GM11168 (cell line): ENCODE measurements at regions not wholly inside any gene's neighbourhood (a gene's known extent, or its start where the extent isn't known, plus 50 kb on each side); places are given as distances from the start of the nearest gene placed in this dataset.
"Not testable (repeated sequence)": the region's sequence is repeated elsewhere in the genome, so short reads cannot be mapped to it uniquely, and the experiment has no call there.

Source experiments
- in situ Hi-C: fragments of 300-500 bp; cut with MboI; formaldehyde crosslinking; loops from one replicate; pipeline ENCODE4 v1.12.0; 2022; ENCODE audit warnings: low sequenced_read_pairs; ENCODE audit not compliant: unreplicated experiment

- in situ Hi-C loops: no loop called here
These were observed 650.1 kb upstream of the VRK2 start for GRCh38 chr2:57396355-57397098.

GRCh38 chr2:57397550-57398360, 648.9 kb upstream of the VRK2 start:
- in situ Hi-C loops: no loop called here

GRCh38 chr2:57399057-57399456, 647.5 kb upstream of the VRK2 start:
- in situ Hi-C loops: no loop called here

- in situ Hi-C loops: no loop called here
These were observed 644.5 kb upstream of the VRK2 start for GRCh38 chr2:57402096-57402495.

GRCh38 chr2:57402755-57403154, 643.9 kb upstream of the VRK2 start:
- in situ Hi-C loops: no loop called here

GRCh38 chr2:57407772-57408201, 638.8 kb upstream of the VRK2 start:
- in situ Hi-C loops: no loop called here

- in situ Hi-C loops: no loop called here
These were observed 638.0 kb upstream of the VRK2 start for GRCh38 chr2:57408587-57408986.

- in situ Hi-C loops: no loop called here
These were observed 629.6 kb upstream of the VRK2 start for GRCh38 chr2:57417007-57417406.

- in situ Hi-C loops: not testable (repeated sequence)
These were observed 627.7 kb upstream of the VRK2 start for GRCh38 chr2:57418859-57419346.

GRCh38 chr2:57429831-57430230, 616.8 kb upstream of the VRK2 start:
- in situ Hi-C loops: no loop called here

GRCh38 chr2:57432528-57432927, 614.1 kb upstream of the VRK2 start:
- in situ Hi-C loops: no loop called here

GRCh38 chr2:57434441-57434840, 612.2 kb upstream of the VRK2 start:
- in situ Hi-C loops: no loop called here

GRCh38 chr2:57434972-57435371, 611.6 kb upstream of the VRK2 start:
- in situ Hi-C loops: no loop called here

GRCh38 chr2:57437077-57437476, 609.5 kb upstream of the VRK2 start:
- in situ Hi-C loops: no loop called here

GRCh38 chr2:57440437-57440836, 606.2 kb upstream of the VRK2 start:
- in situ Hi-C loops: no loop called here

- in situ Hi-C loops: no loop called here
These were observed 603.5 kb upstream of the VRK2 start for GRCh38 chr2:57443086-57443485.

- in situ Hi-C loops: no loop called here
These were observed 602.6 kb upstream of the VRK2 start for GRCh38 chr2:57443973-57444521.

- in situ Hi-C loops: no loop called here
These were observed 601.7 kb upstream of the VRK2 start for GRCh38 chr2:57444752-57445430.

- in situ Hi-C loops: no loop called here
These were observed 597.8 kb upstream of the VRK2 start for GRCh38 chr2:57448816-57449215.

- in situ Hi-C loops: no loop called here
These were observed 596.4 kb upstream of the VRK2 start for GRCh38 chr2:57450170-57450569.

- in situ Hi-C loops: no loop called here
These were observed 594.0 kb upstream of the VRK2 start for GRCh38 chr2:57452634-57453033.
